ENCODE measurements at regions not wholly inside any gene's neighbourhood (a gene's known extent, or its start where the extent isn't known, plus 50 kb on each side); places are given as distances from the start of the nearest gene placed in this dataset.
A peak's percentile ranks its signal among the peaks of the same experiment; 100 is the strongest.

- TF ChIP-seq RELA (IDR thresholded peaks at IDR 0.05; ENCODE audit: borderline replicate concordance, partially characterized antibody) (no peak), POLR2A (IDR thresholded peaks at IDR 0.05; ENCODE audit: low read depth, low read length) (no peak), KAT2A (conservative IDR thresholded peaks at IDR 0.05; ENCODE audit: control insufficient read depth, low read depth, low read length) (no peak), PAX5 (IDR thresholded peaks at IDR 0.05; ENCODE audit: borderline replicate concordance, low read depth, low read length) (no peak), PRDM15 (CRISPR knock-in tag; IDR thresholded peaks at IDR 0.05) (no peak), ZNF592 (IDR thresholded peaks at IDR 0.05) (0 out of 2 replicates have a peak, but pooled peaks have one; percentile 42), CREB1 (IDR thresholded peaks at IDR 0.05; ENCODE audit: low read depth) (no peak), ZBED1 (IDR thresholded peaks at IDR 0.05; ENCODE audit: borderline replicate concordance) (no peak), ATF7 (IDR thresholded peaks at IDR 0.05; ENCODE audit: low read depth) (no peak), SMARCA5 (IDR thresholded peaks at IDR 0.05) (peak; percentile 60; the same call in 1 of the 2 replicates), CTCF (IDR thresholded peaks at IDR 0.05 in 2 of 3, conservative IDR thresholded peaks at IDR 0.05 in 1 of 3; ENCODE audit: control insufficient read depth in 2 of 3, extremely low read depth in 1 of 3, insufficient read depth in 1 of 3, low read depth in 3 of 3, low read length in 3 of 3) (peak; percentile 71 to 94 (median 91))
Measured at GRCh38 chr12:13362260-13362841, 165.8 kb downstream of the EMP1 start (continued).

All from GM12878 (cell line).